IMR-90 (cell line): ENCODE measurements at regions not wholly inside any gene's neighbourhood (a gene's known extent, or its start where the extent isn't known, plus 50 kb on each side); places are given as distances from the start of the nearest gene placed in this dataset.
A peak's percentile ranks its signal among the peaks of the same experiment; 100 is the strongest.

Experiments used
- ATAC-seq: fragments of 200-7000 bp; cut with Tn5 transposase; 2 replicates; pipeline ENCODE4 v1.9.1; 2020; ENCODE audit warnings: low read depth, mild to moderate bottlenecking, moderate library complexity
- BruUV-seq: library from RNA; stranded (reverse); fragments of 400-500 nt; replicated peaks from 2 replicates; lab custom pipeline; 2021; lab: Mats Ljungman, UMichigan
- CTCF ChIA-PET: fragments of 300-600 bp; formaldehyde crosslinking; extraction: SDS; loops from one replicate; lab custom pipeline; 2021; ENCODE audit warnings: antibody characterized with exemption; lab: Yijun Ruan, JAX
- POLR2A ChIA-PET: fragments of 300-600 bp; sonication (Branson Sonifier 250); formaldehyde crosslinking; loops from one replicate; lab custom pipeline; 2022; ENCODE audit warnings: antibody characterized with exemption; ENCODE audit not compliant: unreplicated experiment; lab: Charles Lee
- DNase-seq: peaks from one replicate; pipeline ENCODE4 v3.0.0; 2013
- H2AFZ ChIP-seq: replicated peaks from 2 replicates; pipeline ENCODE3; 2013; ENCODE audit warnings: low read length, mild to moderate bottlenecking; ENCODE audit not compliant: poor library complexity
- H2AK5ac ChIP-seq: 2 replicates; pipeline ENCODE4 v1.6.1; 2013; ENCODE audit warnings: low read depth, low read length, inconsistent platforms
- H2AK9ac ChIP-seq: replicated peaks from 2 replicates; pipeline ENCODE3; 2013; ENCODE audit warnings: mild to moderate bottlenecking, low read depth, low read length, moderate library complexity; ENCODE audit not compliant: poor library complexity
- H2BK120ac ChIP-seq: 2 replicates; pipeline ENCODE4 v1.6.1; 2013; ENCODE audit warnings: low read depth, low read length, inconsistent platforms
- H2BK15ac ChIP-seq: 3 replicates; pipeline ENCODE4 v1.6.1; 2013; ENCODE audit warnings: low read depth, low read length, inconsistent platforms
- H2BK20ac ChIP-seq: 2 replicates; pipeline ENCODE4 v1.6.1; 2013; ENCODE audit warnings: low read depth, mild to moderate bottlenecking, inconsistent platforms, low read length, moderate library complexity
- H2BK5ac ChIP-seq: 2 replicates; pipeline ENCODE4 v1.6.1; 2013; ENCODE audit warnings: mild to moderate bottlenecking, low read depth, low read length, inconsistent platforms; ENCODE audit not compliant: poor library complexity, severe bottlenecking
- H3K14ac ChIP-seq: replicated peaks from 2 replicates; pipeline ENCODE4 v1.6.1; 2013; ENCODE audit warnings: low read depth, low read length, inconsistent platforms
- H3K18ac ChIP-seq: 2 replicates; pipeline ENCODE4 v1.6.1; 2013; ENCODE audit warnings: low read depth, low read length, control low read depth
- H3K23ac ChIP-seq: 2 replicates; pipeline ENCODE4 v1.6.1; 2013; ENCODE audit warnings: low read depth, low read length, inconsistent platforms
- H3K27ac ChIP-seq: 2 replicates; pipeline ENCODE4 v1.5.1; 2013; ENCODE audit warnings: mild to moderate bottlenecking, control low read depth, low read length; ENCODE audit not compliant: insufficient read depth
- H3K27me3 ChIP-seq: 2 replicates; pipeline ENCODE4 v1.6.1; 2013; ENCODE audit warnings: low read length; ENCODE audit not compliant: control insufficient read depth, insufficient read depth
- H3K36me3 ChIP-seq: 2 replicates; pipeline ENCODE4 v1.6.1; 2013; ENCODE audit warnings: low read length, mixed read lengths; ENCODE audit not compliant: control insufficient read depth, insufficient read depth
- H3K4ac ChIP-seq: 2 replicates; pipeline ENCODE4 v1.6.1; 2013; ENCODE audit warnings: low read depth, low read length, inconsistent platforms
- H3K4me1 ChIP-seq: 2 replicates; pipeline ENCODE4 v1.6.1; 2013; ENCODE audit warnings: low read length, mixed read lengths; ENCODE audit not compliant: control insufficient read depth, insufficient read depth
- H3K4me2 ChIP-seq: 2 replicates; pipeline ENCODE4 v1.6.1; 2013; ENCODE audit warnings: low read depth, mild to moderate bottlenecking, control low read depth, low read length, moderate library complexity
- H3K4me3 ChIP-seq: 2 replicates; pipeline ENCODE4 v1.5.1; 2013; ENCODE audit warnings: low read depth, mild to moderate bottlenecking, control low read depth, low read length, moderate library complexity; ENCODE audit not compliant: insufficient read depth
- H3K56ac ChIP-seq: 2 replicates; pipeline ENCODE4 v1.6.1; 2013; ENCODE audit warnings: low read length, inconsistent platforms; ENCODE audit not compliant: insufficient read depth; ENCODE audit errors: extremely low read depth
- H3K79me1 ChIP-seq, 2 experiments: 2 replicates each; pipeline ENCODE4 v1.6.1; 2013; ENCODE audit warnings: low read length in 2 of 2, inconsistent platforms in 1 of 2, low read depth in 1 of 2
- H3K9ac ChIP-seq: 2 replicates; pipeline ENCODE4 v1.6.1; 2013; ENCODE audit warnings: low read depth, low read length, control low read depth
- H3K9me1 ChIP-seq: 2 replicates; pipeline ENCODE4 v1.6.1; 2013; ENCODE audit warnings: low read length, inconsistent platforms; ENCODE audit not compliant: insufficient read depth
- H3K9me3 ChIP-seq: 2 replicates; pipeline ENCODE4 v1.6.1; 2013; ENCODE audit warnings: low read length; ENCODE audit not compliant: control insufficient read depth, insufficient read depth
- H4K20me1 ChIP-seq: 2 replicates; pipeline ENCODE4 v1.6.1; 2013; ENCODE audit warnings: low read length, inconsistent platforms; ENCODE audit not compliant: insufficient read depth
- H4K5ac ChIP-seq: 2 replicates; pipeline ENCODE4 v1.6.1; 2013; ENCODE audit warnings: mild to moderate bottlenecking, low read depth, low read length, control low read depth
- H4K8ac ChIP-seq, 2 experiments: 2 replicates each; pipeline ENCODE4 v1.6.1; 2013; ENCODE audit warnings: low read depth in 2 of 2, low read length in 2 of 2, control low read depth in 1 of 2, inconsistent platforms in 1 of 2
- H4K91ac ChIP-seq: 2 replicates; pipeline ENCODE4 v1.6.1; 2013; ENCODE audit warnings: low read depth, low read length, inconsistent platforms; ENCODE audit not compliant: insufficient read depth
- BHLHE40 ChIP-seq: fragments of 150-350 bp; IDR thresholded peaks from 2 replicates; pipeline ENCODE4 v1.6.1; 2016; ENCODE audit warnings: mild to moderate bottlenecking, low read depth, low read length
- CHD1 ChIP-seq: IDR thresholded peaks from 2 replicates; pipeline ENCODE4 v1.6.1; 2012; ENCODE audit warnings: low read depth, low read length, improper control_type of control experiment
- FOS ChIP-seq: fragments of 150-350 bp; IDR thresholded peaks from 2 replicates; pipeline ENCODE4 v1.6.1; 2016; ENCODE audit warnings: low read depth, low read length
- MAFK ChIP-seq: IDR thresholded peaks from 2 replicates; pipeline ENCODE4 v1.6.1; 2012; ENCODE audit warnings: low read depth, low read length, improper control_type of control experiment
- MAZ ChIP-seq: IDR thresholded peaks from 2 replicates; pipeline ENCODE4 v1.6.1; 2012; ENCODE audit warnings: low read depth, mild to moderate bottlenecking, low read length, improper control_type of control experiment, moderate library complexity, borderline replicate concordance
- MXI1 ChIP-seq: IDR thresholded peaks from 2 replicates; pipeline ENCODE4 v1.6.1; 2012; ENCODE audit warnings: low read depth, mild to moderate bottlenecking, low read length, moderate library complexity, borderline replicate concordance
- RAD21 ChIP-seq: IDR thresholded peaks from 2 replicates; pipeline ENCODE4 v1.6.1; 2012; ENCODE audit warnings: low read length, improper control_type of control experiment
- RCOR1 ChIP-seq: IDR thresholded peaks from 2 replicates; pipeline ENCODE4 v1.6.1; 2012; ENCODE audit warnings: mild to moderate bottlenecking, low read length, improper control_type of control experiment; ENCODE audit not compliant: insufficient replicate concordance
- RFX5 ChIP-seq: IDR thresholded peaks from 2 replicates; pipeline ENCODE4 v1.8.0; 2012; ENCODE audit warnings: low read depth, mild to moderate bottlenecking, low read length, moderate library complexity
- SMC3 ChIP-seq: fragments of 150-350 bp; IDR thresholded peaks from 2 replicates; pipeline ENCODE4 v1.6.1; 2016; ENCODE audit warnings: low read depth, mild to moderate bottlenecking, antibody characterized with exemption, low read length, moderate library complexity
- WGBS, 2 experiments: methylation state at CpG; one replicate each; pipeline versions ENCODE4 v1.1.5 to v1.1.7; 2013; ENCODE audit warnings: missing lambda C conversion rate in 2 of 2; ENCODE audit not compliant: insufficient read length in 1 of 2; ENCODE audit errors: extremely low coverage in 2 of 2; 5-methylcytosine and 5-hydroxymethylcytosine counted together
- dilution Hi-C: fragments of 300-500 bp; cut with HindIII; formaldehyde crosslinking; loops from one replicate; pipeline ENCODE4 v1.14.3; 2018; ENCODE audit warnings: low sequenced_read_pairs; ENCODE audit not compliant: unreplicated experiment
- in situ Hi-C: fragments of 300-500 bp; cut with MboI; formaldehyde crosslinking; loops from 3 replicates; pipeline ENCODE4 v1.14.3; 2019; ENCODE audit warnings: low sequenced_read_pairs, inconsistent platforms, mixed read lengths
- intact Hi-C: fragments of 100-400 bp; cut with micrococcal nuclease; formaldehyde crosslinking; loops from 2 replicates; pipeline ENCODE4 v1.10.0; 2022
- TF ChIP-seq, protein P1 (sequence below): fragments of 150-350 bp; IDR thresholded peaks from 2 replicates; pipeline ENCODE4 v1.6.1; 2017; ENCODE audit warnings: mild to moderate bottlenecking, antibody characterized with exemption, low read length, low read depth
- TF ChIP-seq, protein P2 (sequence below): conservative IDR thresholded peaks from 2 replicates; pipeline ENCODE4 v1.5.1; 2012; ENCODE audit warnings: mild to moderate bottlenecking, low read depth, low read length, improper control_type of control experiment

DNA sequence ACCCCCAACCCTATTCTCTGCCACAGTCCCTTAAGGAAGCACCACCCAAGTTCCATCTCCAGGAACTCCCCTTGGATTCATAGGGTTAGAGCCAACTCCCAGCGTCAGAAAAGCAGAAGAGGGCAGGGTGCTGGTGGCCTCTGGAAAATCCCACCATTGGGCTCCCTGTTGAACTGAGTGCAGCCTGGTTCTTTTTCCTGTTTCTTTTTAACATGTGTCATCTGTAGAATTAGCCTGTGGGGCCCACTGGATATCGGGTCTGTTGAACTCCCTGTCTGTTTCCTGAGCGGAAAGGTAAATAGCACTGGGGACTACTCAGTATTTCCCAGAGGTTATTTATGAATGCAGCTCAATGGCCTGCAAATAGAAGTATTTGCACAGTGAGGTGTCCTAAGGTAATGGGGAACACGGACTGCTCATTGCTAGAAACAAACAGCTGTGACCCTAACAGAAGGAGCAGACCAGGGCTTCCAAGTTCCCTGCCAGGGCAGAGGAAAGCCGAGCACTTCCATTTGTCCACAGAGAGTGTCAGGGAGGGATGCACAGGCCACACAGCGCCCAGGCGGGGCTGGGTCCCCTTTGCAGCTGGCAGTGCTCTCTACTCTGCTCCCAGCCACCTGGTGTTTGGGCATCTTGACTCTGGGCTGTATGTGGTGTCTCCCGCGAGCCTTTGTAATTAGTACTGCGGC, 102.6 kb downstream of the FHDC1 start:
- no peak overlapping the region for H3K9ac ChIP-seq
- 35% methylated on average over 4 of the region's 10 CpGs; no CpG with 5 or more reads in 1 of the 2 experiments for WGBS, 2 experiments
- no peak overlapping the region for H3K27ac ChIP-seq
- H3K27me3 ChIP-seq = peaks cover 17% of the 10 kb centered on the region
- CTCF ChIA-PET = no interaction called here
- H2BK120ac ChIP-seq = no peak overlapping the region
- H3K4me2 ChIP-seq = no peak overlapping the region
- no peaks in the 10 kb centered on the region for H3K9me1 ChIP-seq
- POLR2A ChIA-PET = no interaction called here
- TF ChIP-seq RFX5 = no peak
- no peak for TF ChIP-seq CHD1
- TF ChIP-seq MAFK = no peak
- no peak for TF ChIP-seq RCOR1
- TF ChIP-seq FOS = no peak
- TF ChIP-seq, protein P1, sequence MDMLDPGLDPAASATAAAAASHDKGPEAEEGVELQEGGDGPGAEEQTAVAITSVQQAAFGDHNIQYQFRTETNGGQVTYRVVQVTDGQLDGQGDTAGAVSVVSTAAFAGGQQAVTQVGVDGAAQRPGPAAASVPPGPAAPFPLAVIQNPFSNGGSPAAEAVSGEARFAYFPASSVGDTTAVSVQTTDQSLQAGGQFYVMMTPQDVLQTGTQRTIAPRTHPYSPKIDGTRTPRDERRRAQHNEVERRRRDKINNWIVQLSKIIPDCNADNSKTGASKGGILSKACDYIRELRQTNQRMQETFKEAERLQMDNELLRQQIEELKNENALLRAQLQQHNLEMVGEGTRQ = no peak
- no peak for TF ChIP-seq RAD21
- no peak for TF ChIP-seq MXI1
- TF ChIP-seq, protein P2, sequence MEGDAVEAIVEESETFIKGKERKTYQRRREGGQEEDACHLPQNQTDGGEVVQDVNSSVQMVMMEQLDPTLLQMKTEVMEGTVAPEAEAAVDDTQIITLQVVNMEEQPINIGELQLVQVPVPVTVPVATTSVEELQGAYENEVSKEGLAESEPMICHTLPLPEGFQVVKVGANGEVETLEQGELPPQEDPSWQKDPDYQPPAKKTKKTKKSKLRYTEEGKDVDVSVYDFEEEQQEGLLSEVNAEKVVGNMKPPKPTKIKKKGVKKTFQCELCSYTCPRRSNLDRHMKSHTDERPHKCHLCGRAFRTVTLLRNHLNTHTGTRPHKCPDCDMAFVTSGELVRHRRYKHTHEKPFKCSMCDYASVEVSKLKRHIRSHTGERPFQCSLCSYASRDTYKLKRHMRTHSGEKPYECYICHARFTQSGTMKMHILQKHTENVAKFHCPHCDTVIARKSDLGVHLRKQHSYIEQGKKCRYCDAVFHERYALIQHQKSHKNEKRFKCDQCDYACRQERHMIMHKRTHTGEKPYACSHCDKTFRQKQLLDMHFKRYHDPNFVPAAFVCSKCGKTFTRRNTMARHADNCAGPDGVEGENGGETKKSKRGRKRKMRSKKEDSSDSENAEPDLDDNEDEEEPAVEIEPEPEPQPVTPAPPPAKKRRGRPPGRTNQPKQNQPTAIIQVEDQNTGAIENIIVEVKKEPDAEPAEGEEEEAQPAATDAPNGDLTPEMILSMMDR = no peak
- no peak for TF ChIP-seq SMC3
- TF ChIP-seq BHLHE40 = no peak
- TF ChIP-seq MAZ = no peak
- no peak overlapping the region for H2AK5ac ChIP-seq
- H4K8ac ChIP-seq = no peak overlapping the region
- H4K20me1 ChIP-seq = no peaks in the 10 kb centered on the region
- H3K56ac ChIP-seq = no peak overlapping the region
- H3K36me3 ChIP-seq = no peaks in the 10 kb centered on the region
- no peak overlapping the region for H3K14ac ChIP-seq
- H2BK20ac ChIP-seq = no peak overlapping the region
- no peak overlapping the region for H3K4me3 ChIP-seq
- H3K23ac ChIP-seq = no peak overlapping the region
- BruUV-seq = no TSS peak
- in situ Hi-C loops (no loop called here), intact Hi-C loops (no loop called here), dilution Hi-C loops (no loop called here)
- H2BK5ac ChIP-seq = no peak overlapping the region
- no peak overlapping the region for H3K4ac ChIP-seq
- ATAC-seq (no peak), DNase-seq (no peak)
- no peak overlapping the region for H2AK9ac ChIP-seq
- H4K5ac ChIP-seq = no peak overlapping the region
- no peaks in the 10 kb centered on the region for H3K4me1 ChIP-seq
- H3K9me3 ChIP-seq = peaks cover 3% of the 10 kb centered on the region; the same call in 1 of the 2 replicates
- no peak overlapping the region for H2BK15ac ChIP-seq
- no peak overlapping the region for H4K91ac ChIP-seq
- H3K79me1 ChIP-seq = no peaks in the 10 kb centered on the region
- H3K18ac ChIP-seq = no peak overlapping the region
- peak overlapping the region; percentile 13 for H2AFZ ChIP-seq
